Stimulated activated CD8-positive, alpha-beta memory T cell treated with anti-CD3 and anti-CD28 coated beads, Interleukin-2, amount 100 ng/mL, for 48 hours (primary cell): ENCODE measurements at regions not wholly inside any gene's neighbourhood (a gene's known extent, or its start where the extent isn't known, plus 50 kb on each side); places are given as distances from the start of the nearest gene placed in this dataset.

ENCODE experiments used
- DNase-seq, 2 donors: peaks; one replicate each; pipeline ENCODE4 v3.0.0-alpha.2; 2020; ENCODE audit warnings: low read depth in 2 of 2

DNA sequence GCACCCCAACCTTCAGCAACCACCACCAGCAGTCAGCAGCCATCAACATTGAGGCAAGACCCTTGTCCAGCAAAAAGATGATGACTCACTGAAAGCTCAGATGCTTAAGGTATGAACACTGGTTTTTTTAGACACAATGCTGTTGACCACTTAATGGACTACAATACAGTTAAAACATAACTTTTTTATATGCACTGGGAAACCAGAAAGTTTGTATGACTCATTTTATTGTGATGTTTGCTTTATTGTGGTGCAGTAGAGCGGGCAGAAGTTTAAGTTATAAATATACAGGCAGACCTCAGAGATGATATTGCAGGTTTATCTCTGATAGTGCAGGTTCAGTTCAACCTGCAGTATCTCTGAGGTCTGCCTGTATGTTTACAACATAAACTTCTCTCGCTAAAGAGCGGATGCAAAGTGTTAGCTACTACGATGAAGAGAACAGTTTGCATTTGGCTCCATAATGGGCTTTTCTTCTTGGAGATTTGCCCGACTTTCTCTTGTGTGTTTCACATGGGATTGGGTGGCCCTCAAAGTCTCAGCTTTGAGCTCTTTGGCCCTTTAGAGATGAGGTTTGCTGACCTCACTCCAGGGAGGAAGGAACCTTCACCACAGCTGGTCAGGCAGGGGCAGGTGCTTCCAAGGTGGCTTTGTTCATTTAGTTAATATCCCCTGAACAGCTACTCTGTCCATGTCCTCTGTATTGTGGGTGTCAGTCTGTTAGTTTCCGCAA, 84.4 kb upstream of the SHH start:
- no peak for DNase-seq

- no peak for DNase-seq
Observed at GRCh38 chr7:155893664-155894063, 81.4 kb upstream of the SHH start.

DNA sequence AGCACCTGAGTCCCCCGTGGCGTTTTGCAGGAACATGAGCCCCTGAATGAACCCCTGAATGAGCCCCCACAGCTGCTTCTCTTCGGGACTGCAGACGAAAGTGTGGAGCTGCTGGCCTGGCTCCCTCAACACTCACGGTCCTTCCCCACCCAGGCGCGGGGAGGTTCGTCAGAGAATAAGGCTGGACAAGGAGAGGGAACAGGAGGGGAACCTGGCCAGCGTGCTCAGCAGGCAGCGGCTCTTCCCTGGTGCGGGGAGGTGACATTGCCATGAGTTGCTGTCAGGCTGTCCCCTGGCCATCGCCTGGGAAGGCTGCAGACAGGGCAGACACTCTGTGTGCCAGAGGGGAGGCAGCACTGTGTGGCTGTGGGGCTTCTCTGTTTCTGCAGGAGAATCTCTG, 80.9 kb upstream of the SHH start:
- DNase-seq = no peak

GRCh38 chr7:155889636-155890511, 77.6 kb upstream of the SHH start:
- no peak for DNase-seq

GRCh38 chr7:155887174-155887525, 74.9 kb upstream of the SHH start:
- no peak for DNase-seq

DNA sequence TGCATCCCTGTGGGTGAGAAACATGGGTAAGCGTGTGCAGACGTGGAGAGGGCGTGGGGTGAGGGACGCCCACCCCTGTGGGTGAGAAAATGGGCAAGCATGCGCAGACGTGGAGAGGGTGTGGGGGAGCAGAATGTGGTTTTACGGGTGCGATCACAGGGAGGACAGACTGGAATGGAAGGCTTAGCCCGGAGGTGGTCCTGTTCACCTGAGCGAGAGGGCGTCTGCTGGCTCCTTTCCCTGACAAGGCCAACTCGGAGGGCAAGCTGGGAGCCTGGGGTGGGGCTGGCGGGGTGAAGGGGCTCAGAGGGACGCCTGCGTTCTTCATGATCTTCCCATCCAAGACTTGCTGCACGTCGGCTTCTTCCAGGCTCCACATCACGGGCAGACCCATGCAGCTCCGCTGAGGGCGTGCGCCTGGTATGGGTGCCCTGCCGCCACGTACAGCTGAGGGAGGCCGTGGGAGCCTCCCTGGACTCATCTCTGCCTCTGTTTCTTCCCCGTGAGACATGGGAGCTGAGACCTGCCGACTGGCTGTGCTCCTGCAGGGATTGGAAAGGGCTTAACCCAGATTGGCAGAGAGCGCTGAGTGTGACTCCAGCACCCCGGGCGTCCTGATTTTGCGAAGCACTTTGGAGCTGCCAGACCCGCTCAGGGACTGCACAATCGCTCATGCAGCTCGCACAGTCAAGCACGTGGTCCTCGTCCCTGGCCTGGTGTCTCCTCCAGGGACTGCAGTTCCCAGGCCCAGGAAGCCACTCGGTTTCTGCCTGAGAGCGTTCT, 74.3 kb upstream of the SHH start:
- no peak for DNase-seq

- DNase-seq = no peak
Observed at GRCh38 chr7:155885167-155886155, 73.2 kb upstream of the SHH start.

DNA sequence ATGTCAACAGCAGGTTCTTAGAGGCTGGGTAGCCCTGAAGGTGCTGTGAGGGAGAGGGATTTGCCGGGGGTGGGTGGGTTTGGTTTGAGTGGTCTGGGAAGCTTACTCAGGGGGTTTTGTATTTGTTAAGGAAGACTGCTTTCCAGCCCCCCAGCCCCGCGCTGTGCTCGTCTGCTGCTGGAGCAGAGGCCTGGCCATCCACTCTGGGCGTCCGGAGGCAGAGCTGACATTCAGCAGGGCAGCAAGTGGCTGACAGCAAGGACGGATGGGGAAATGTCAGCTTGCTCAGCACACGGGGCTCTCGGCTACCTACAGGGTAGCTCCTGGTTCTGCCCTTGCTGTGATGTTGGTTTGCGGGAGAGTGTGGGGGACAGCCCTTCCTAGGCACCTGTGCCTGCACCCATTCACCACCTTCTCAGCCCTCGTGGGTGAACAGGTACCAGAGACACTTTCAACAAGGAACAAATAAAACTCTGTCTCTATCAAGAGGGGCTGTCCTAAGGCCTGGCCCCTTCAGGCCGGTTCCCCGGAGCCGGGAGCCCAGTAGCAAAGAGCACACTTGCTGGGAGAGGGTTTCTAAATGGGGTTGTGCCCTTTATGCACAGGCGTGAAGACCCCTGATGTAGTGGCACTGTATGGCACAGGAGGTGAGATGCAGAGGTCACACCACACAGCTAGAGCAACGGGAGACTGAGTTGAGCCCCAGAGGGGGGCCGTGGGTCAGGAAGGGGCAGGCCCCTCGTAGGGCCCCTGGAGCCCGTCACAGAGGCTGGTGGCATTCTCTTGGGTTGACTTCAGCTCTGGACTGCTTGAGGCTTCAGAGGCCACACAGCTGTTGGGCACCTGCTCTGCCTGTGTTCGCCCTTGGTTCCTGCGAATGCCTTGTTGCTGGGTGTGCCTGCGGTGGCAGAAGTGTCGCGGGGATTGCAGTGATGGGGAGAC, 72.2 kb upstream of the SHH start:
- DNase-seq = no peak

- no peak for DNase-seq
Observed at GRCh38 chr7:155883491-155884224, 71.4 kb upstream of the SHH start.

DNA sequence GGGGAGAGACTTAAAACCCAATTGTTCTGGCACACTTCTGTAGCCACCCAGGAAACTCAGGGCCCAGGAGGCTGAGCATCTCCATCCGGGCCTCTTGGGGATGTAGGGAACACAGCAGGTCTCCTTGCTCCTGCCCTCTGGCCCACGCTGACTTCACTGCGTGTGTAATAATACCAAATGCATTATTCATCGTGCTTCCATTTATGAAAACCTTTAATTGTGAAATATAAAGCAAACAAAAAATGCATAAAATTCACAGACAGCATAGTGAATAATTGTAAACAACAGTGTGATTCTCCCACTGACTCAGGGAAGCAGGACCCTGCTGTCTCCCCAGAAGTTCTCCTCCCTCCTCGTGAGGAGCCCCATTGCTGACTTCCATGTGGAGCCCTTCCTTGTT, 70.3 kb upstream of the SHH start:
- no peak for DNase-seq

- no peak for DNase-seq
Observed at GRCh38 chr7:155881471-155882350, 69.4 kb upstream of the SHH start.

DNA sequence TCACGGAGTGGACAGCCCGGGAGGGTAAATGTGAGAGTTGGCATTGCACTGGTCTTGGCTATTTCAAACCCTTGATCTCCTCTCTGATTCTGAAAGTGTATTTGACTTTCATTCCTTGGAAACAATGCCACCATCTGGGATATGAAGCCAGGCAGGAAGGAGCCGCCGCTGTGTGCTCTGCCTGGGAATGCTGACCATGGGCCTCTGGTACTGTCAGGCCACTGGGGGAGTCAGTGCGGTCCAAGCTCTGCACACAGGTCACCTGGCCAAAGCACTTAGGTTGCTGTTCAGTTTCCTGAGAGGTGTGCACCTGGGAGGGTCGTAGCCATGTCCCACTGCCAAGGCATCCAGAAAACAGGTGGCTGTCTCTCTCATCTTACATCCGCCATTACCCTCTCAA, 68.5 kb upstream of the SHH start:
- no peak for DNase-seq

DNA sequence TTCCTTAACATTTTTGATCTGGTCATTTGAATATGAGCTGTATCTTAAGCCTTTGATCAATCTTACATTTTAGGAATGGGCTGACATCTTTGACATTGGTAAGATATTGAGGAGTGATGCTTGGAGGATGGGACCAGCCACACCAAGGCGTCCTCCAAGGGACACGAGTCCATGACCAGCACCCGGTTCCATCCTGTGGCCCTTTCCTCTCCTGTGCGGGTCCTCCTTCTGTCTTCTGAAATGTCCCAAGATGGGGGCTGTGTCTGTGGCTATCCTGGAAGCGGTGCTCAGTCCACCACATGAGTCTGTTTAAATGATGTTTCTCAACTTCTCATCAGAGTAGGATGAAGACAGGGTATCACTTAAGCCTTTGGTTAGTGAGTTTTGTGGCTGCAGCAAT, 67.3 kb upstream of the SHH start:
- DNase-seq = no peak

DNA sequence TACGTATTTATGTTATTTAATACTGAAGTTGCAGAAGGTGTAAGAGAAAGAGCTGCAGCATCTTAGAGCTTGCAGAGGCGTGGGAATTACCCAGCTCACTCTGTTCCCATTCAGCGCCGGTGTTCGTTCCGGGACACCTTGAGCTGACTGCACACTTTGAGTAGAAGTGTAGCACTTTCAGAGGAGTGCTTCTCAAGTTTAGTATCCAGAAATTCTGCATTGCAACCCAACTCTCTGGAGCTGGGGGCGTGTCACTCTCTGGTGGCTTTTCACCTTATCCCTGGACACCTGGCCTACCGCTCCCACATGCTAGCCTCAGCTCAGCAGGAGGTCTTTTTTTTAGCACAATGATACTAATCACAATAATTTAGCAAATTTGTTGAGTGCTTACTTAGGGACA, 66.4 kb upstream of the SHH start:
- no peak for DNase-seq

- DNase-seq = no peak
Observed at GRCh38 chr7:155878250-155878649, 66.0 kb upstream of the SHH start.

- DNase-seq = no peak
Observed at GRCh38 chr7:155877167-155877566, 64.9 kb upstream of the SHH start.

GRCh38 chr7:155874411-155874810, 62.1 kb upstream of the SHH start:
- no peak for DNase-seq

GRCh38 chr7:155874010-155874409, 61.7 kb upstream of the SHH start:
- no peak for DNase-seq
